ENCODE measurements at regions not wholly inside any gene's neighbourhood (a gene's known extent, or its start where the extent isn't known, plus 50 kb on each side); places are given as distances from the start of the nearest gene placed in this dataset.
"Not testable (repeated sequence)": the region's sequence is repeated elsewhere in the genome, so short reads cannot be mapped to it uniquely, and the experiment has no call there.

GRCh38 chr20:30412972-30413371 is 844.5 kb upstream of the DEFB115 start:
- in situ Hi-C loops (cut with MboI; ENCODE audit: low pct_unique_long_range_greater_than_20kb, low sequenced_read_pairs, unreplicated experiment), result no loop called here
- DNase-seq (ENCODE audit: low spot score), result no peak
- TF ChIP-seq CTCF (IDR thresholded peaks at IDR 0.05; ENCODE audit: extremely low read depth, insufficient read depth, missing control alignments), result no peak

GRCh38 chr20:30417387-30417786 is 840.1 kb upstream of the DEFB115 start:
- in situ Hi-C loops (cut with MboI; ENCODE audit: low pct_unique_long_range_greater_than_20kb, low sequenced_read_pairs, unreplicated experiment), result not testable (repeated sequence)

GRCh38 chr20:30418378-30418777 is 839.1 kb upstream of the DEFB115 start:
- DNase-seq (ENCODE audit: low spot score); in situ Hi-C loops (cut with MboI; ENCODE audit: low pct_unique_long_range_greater_than_20kb, low sequenced_read_pairs, unreplicated experiment): not testable (repeated sequence)

More at GRCh38 chr20:30417387-30417786, 840.1 kb upstream of the DEFB115 start:
- not testable (repeated sequence) for DNase-seq (ENCODE audit: low spot score)

- DNase-seq (ENCODE audit: low spot score), result no peak
- in situ Hi-C loops (cut with MboI; ENCODE audit: low pct_unique_long_range_greater_than_20kb, low sequenced_read_pairs, unreplicated experiment), result no loop called here
- no peak for TF ChIP-seq CTCF (IDR thresholded peaks at IDR 0.05; ENCODE audit: extremely low read depth, insufficient read depth, missing control alignments)
Measured at GRCh38 chr20:30419466-30419865, 838.0 kb upstream of the DEFB115 start.

GRCh38 chr20:30419871-30420420 is 837.5 kb upstream of the DEFB115 start:
- DNase-seq (ENCODE audit: low spot score); in situ Hi-C loops (cut with MboI; ENCODE audit: low pct_unique_long_range_greater_than_20kb, low sequenced_read_pairs, unreplicated experiment): not testable (repeated sequence)
